Vagina (tissue), 2 donors: ENCODE measurements at regions not wholly inside any gene's neighbourhood (a gene's known extent, or its start where the extent isn't known, plus 50 kb on each side); places are given as distances from the start of the nearest gene placed in this dataset.

ENCODE experiments used
- DNase-seq, 2 donors: peaks; one replicate each; pipeline ENCODE4 v3.0.0-alpha.2; 2017; ENCODE audit errors: extremely low spot score in 2 of 2
- H3K27ac ChIP-seq: fragments of 200-600 bp; sonication (generic); one replicate; pipeline ENCODE4 v1.5.1; 2019
- H3K27me3 ChIP-seq: fragments of 200-600 bp; sonication (generic); one replicate; pipeline ENCODE4 v1.5.1; 2019
- H3K36me3 ChIP-seq, 2 donors: fragments of 200-600 bp; sonication (generic); one replicate each; pipeline ENCODE4 v1.5.1; 2017 to 2019
- H3K4me1 ChIP-seq: fragments of 200-600 bp; sonication (generic); one replicate; pipeline ENCODE4 v1.5.1; 2019
- H3K4me3 ChIP-seq, 2 donors: fragments of 200-600 bp; sonication (generic); 1 replicate in 1 of 2; 2 replicates in 1 of 2; pipeline ENCODE4 v1.5.1; 2016 to 2019
- H3K9me3 ChIP-seq: fragments of 200-600 bp; sonication (generic); one replicate; pipeline ENCODE4 v1.5.1; 2019
- CTCF ChIP-seq, 3 experiments: fragments of 450-650 bp in 2 of 3; fragments of 200-600 bp in 1 of 3; sonication (generic) in 1 of 3; IDR thresholded peaks; one replicate each; pipeline ENCODE4 v1.5.1; 2017 to 2019; ENCODE audit warnings: antibody characterized with exemption in 3 of 3, mild to moderate bottlenecking in 2 of 3, moderate library complexity in 2 of 3
- POLR2A ChIP-seq, 2 donors: fragments of 450-650 bp; IDR thresholded peaks; one replicate each; pipeline ENCODE4 v1.6.1; 2017; ENCODE audit warnings: antibody characterized with exemption in 2 of 2, mild to moderate bottlenecking in 2 of 2, moderate library complexity in 2 of 2
- POLR2AphosphoS5 ChIP-seq, 2 donors: sonication (generic); formaldehyde crosslinking; IDR thresholded peaks; one replicate each; pipeline ENCODE4 v1.9.0; 2017; ENCODE audit warnings: antibody characterized with exemption in 2 of 2, mild to moderate bottlenecking in 2 of 2, low read depth in 1 of 2; ENCODE audit not compliant: insufficient read depth in 1 of 2
- intact Hi-C: fragments of 100-400 bp; cut with DNase I; formaldehyde crosslinking; loops from one replicate; pipeline ENCODE4 v1.15.1; 2023

DNA sequence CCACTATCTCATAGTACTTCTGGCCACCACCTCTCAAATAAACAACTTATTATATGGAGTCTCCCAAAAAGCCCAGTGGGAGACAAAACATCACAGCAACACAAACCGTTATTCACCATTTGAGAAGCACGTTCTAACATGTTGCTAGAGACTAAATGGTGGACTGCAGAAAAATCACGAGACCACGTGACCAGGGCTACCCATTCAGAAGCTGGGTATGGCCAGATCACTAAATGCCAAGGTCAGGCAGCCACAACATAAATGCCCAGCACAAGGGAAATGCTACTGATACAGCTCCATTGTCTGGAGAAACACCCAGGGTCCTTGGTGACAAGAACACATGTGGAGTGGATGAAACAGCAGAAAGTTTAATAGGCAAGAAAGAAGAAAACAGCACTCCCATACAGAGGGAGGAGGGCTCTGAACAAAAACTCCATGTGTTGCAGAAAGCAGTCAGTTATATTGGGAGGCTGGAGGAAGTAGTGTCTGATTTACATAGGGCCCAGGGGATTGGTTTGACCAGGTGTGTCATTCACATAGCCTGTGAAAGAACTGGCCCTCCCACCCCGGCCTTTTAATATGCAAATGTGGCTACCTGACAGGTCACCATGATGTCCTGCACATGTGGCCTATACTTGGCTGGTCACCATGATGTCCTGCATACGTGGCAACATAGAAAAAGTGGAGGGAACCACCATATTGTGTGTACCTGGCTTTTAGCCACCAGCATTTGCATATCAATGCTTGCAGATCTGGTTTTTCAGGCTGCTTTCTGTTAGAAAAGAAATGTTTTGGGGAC lies 97.2 kb downstream of the TRIM36 start:
- peak in 1 of 2 donors; percentile 32 for DNase-seq
- no peaks in the 10 kb centered on the region for H3K9me3 ChIP-seq
- no peaks in the 10 kb centered on the region for H3K36me3 ChIP-seq
- H3K4me1 ChIP-seq, result no peaks in the 10 kb centered on the region
- H3K27ac ChIP-seq, result no peak overlapping the region
- TF ChIP-seq POLR2A (IDR thresholded peaks at IDR 0.05), result no peak
- no peak for TF ChIP-seq POLR2AphosphoS5 (IDR thresholded peaks at IDR 0.05; ENCODE audit: insufficient read depth in 1 of 2, low read depth in 1 of 2)
- TF ChIP-seq CTCF (IDR thresholded peaks at IDR 0.05), result no peak
- intact Hi-C loops, result no loop called here
- no peak overlapping the region for H3K4me3 ChIP-seq
- no peaks in the 10 kb centered on the region for H3K27me3 ChIP-seq

DNA sequence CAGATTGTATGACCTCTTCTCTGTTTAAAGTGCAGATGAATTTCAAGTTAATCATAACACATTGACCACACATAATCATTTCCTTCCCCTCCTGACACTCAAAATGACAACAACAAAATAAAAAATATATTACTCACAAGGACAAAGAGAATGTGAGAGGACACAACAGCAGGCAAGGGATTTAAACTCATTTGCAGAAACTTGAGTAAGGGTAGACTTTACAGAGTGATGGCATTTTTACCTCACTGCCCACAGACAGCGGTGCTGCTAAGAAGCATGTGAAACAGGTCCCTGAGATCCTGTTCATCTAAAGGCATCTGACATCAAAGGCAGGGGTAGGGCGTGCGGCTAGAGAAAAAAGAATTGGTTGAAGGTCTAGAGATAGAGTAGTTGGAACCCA lies 99.0 kb downstream of the TRIM36 start:
- no peaks in the 10 kb centered on the region for H3K4me1 ChIP-seq
- H3K27me3 ChIP-seq, result no peaks in the 10 kb centered on the region
- peak in 1 of 2 donors; percentile 25 for DNase-seq
- intact Hi-C loops, result no loop called here
- no peak overlapping the region for H3K4me3 ChIP-seq
- no peak overlapping the region for H3K27ac ChIP-seq
- no peak for TF ChIP-seq POLR2A (IDR thresholded peaks at IDR 0.05)
- TF ChIP-seq CTCF (IDR thresholded peaks at IDR 0.05), result no peak
- no peak for TF ChIP-seq POLR2AphosphoS5 (IDR thresholded peaks at IDR 0.05; ENCODE audit: insufficient read depth in 1 of 2, low read depth in 1 of 2)
- no peaks in the 10 kb centered on the region for H3K9me3 ChIP-seq
- H3K36me3 ChIP-seq, result no peaks in the 10 kb centered on the region

- H3K27ac ChIP-seq, result no peak overlapping the region
- H3K36me3 ChIP-seq, result no peaks in the 10 kb centered on the region
- no peaks in the 10 kb centered on the region for H3K27me3 ChIP-seq
- DNase-seq, result no peak
- H3K4me3 ChIP-seq, result no peak overlapping the region
- TF ChIP-seq POLR2A (IDR thresholded peaks at IDR 0.05), result no peak
- no peak for TF ChIP-seq CTCF (IDR thresholded peaks at IDR 0.05)
- TF ChIP-seq POLR2AphosphoS5 (IDR thresholded peaks at IDR 0.05; ENCODE audit: insufficient read depth in 1 of 2, low read depth in 1 of 2), result no peak
- intact Hi-C loops, result no loop called here
- no peaks in the 10 kb centered on the region for H3K4me1 ChIP-seq
- H3K9me3 ChIP-seq, result no peaks in the 10 kb centered on the region
Observed at GRCh38 chr5:115069087-115069968, 100.4 kb downstream of the TRIM36 start.

- Histone ChIP-seq H3K36me3 (no peaks in the 10 kb centered on the region), H3K4me1 (no peaks in the 10 kb centered on the region), H3K9me3 (no peaks in the 10 kb centered on the region), H3K4me3 (no peak overlapping the region), H3K27ac (no peak overlapping the region), H3K27me3 (no peaks in the 10 kb centered on the region)
- TF ChIP-seq CTCF (IDR thresholded peaks at IDR 0.05) (no peak), POLR2AphosphoS5 (IDR thresholded peaks at IDR 0.05; ENCODE audit: insufficient read depth in 1 of 2, low read depth in 1 of 2) (no peak), POLR2A (IDR thresholded peaks at IDR 0.05) (no peak)
- intact Hi-C loops, result no loop called here
- DNase-seq, result peak in 1 of 2 donors; percentile 62
Observed at GRCh38 chr5:115068239-115069086, 101.2 kb downstream of the TRIM36 start.
